Activated T-helper 2 cell treated with anti-CD3 and anti-CD28 coated beads, Interferon-gamma antibody, Interleukin-2, Interleukin-4, amounts not matched to agents 10 μg/mL and 5 μg/mL and 100 μg/mL, durations not matched to agents 14 hours and 24 hours and 36 hours (primary cell): ENCODE measurements at regions not wholly inside any gene's neighbourhood (a gene's known extent, or its start where the extent isn't known, plus 50 kb on each side); places are given as distances from the start of the nearest gene placed in this dataset.

Experiments
- DNase-seq: peaks from one replicate; pipeline ENCODE4 v3.0.0; 2021; ENCODE audit warnings: low spot score
- H3K27ac Mint-ChIP-seq: one replicate; pipeline ENCODE4 v1.8.0; 2021; ENCODE audit warnings: mixed read lengths
- H3K27me3 Mint-ChIP-seq: one replicate; pipeline ENCODE4 v1.8.0; 2021; ENCODE audit warnings: low read depth, mixed read lengths
- H3K36me3 Mint-ChIP-seq: one replicate; pipeline ENCODE4 v1.8.0; 2021; ENCODE audit warnings: low read depth, mixed read lengths
- H3K4me1 Mint-ChIP-seq: one replicate; pipeline ENCODE4 v1.8.0; 2021; ENCODE audit warnings: low read depth, mixed read lengths
- H3K4me3 Mint-ChIP-seq: one replicate; pipeline ENCODE4 v1.8.0; 2021; ENCODE audit warnings: low read depth, mild to moderate bottlenecking, moderate library complexity, mixed read lengths
- H3K9me3 Mint-ChIP-seq: one replicate; pipeline ENCODE4 v1.8.0; 2021; ENCODE audit warnings: mixed read lengths
- intact Hi-C: fragments of 100-400 bp; cut with micrococcal nuclease; formaldehyde crosslinking; loops from one replicate; pipeline ENCODE4 v1.15.1; 2023

- Mint-ChIP-seq H3K4me1 (no peaks in the 10 kb centered on the region), H3K4me3 (no peak overlapping the region), H3K27me3 (no peaks in the 10 kb centered on the region), H3K36me3 (no peaks in the 10 kb centered on the region), H3K9me3 (peaks cover 66% of the 10 kb centered on the region), H3K27ac (no peak overlapping the region)
- no peak for DNase-seq
- intact Hi-C loops = no loop called here
Observed at GRCh38 chr11:107092667-107093066, 74.4 kb upstream of the GUCY1A2 start.

- H3K4me3 Mint-ChIP-seq = no peak overlapping the region
- intact Hi-C loops = no loop called here
- no peak for DNase-seq
- no peaks in the 10 kb centered on the region for H3K27me3 Mint-ChIP-seq
- H3K36me3 Mint-ChIP-seq = no peaks in the 10 kb centered on the region
- H3K9me3 Mint-ChIP-seq = peaks cover 10% of the 10 kb centered on the region
- H3K27ac Mint-ChIP-seq = no peak overlapping the region
- no peaks in the 10 kb centered on the region for H3K4me1 Mint-ChIP-seq
Observed at GRCh38 chr11:107078375-107078774, 60.1 kb upstream of the GUCY1A2 start.

GRCh38 chr11:107076832-107077231 is 58.6 kb upstream of the GUCY1A2 start:
- Mint-ChIP-seq H3K9me3 (no peaks in the 10 kb centered on the region), H3K36me3 (no peaks in the 10 kb centered on the region), H3K4me1 (no peaks in the 10 kb centered on the region), H3K27me3 (no peaks in the 10 kb centered on the region), H3K4me3 (no peak overlapping the region), H3K27ac (no peak overlapping the region)
- intact Hi-C loops = no loop called here
- DNase-seq = no peak

GRCh38 chr11:107071129-107071528 is 52.9 kb upstream of the GUCY1A2 start:
- Mint-ChIP-seq H3K4me3 (no peak overlapping the region), H3K27ac (no peak overlapping the region), H3K36me3 (no peaks in the 10 kb centered on the region), H3K4me1 (no peaks in the 10 kb centered on the region), H3K27me3 (no peaks in the 10 kb centered on the region), H3K9me3 (no peaks in the 10 kb centered on the region)
- intact Hi-C loops = no loop called here
- DNase-seq = no peak
